DOHH2 (cell line): ENCODE measurements at regions not wholly inside any gene's neighbourhood (a gene's known extent, or its start where the extent isn't known, plus 50 kb on each side); places are given as distances from the start of the nearest gene placed in this dataset.

Source experiments
- H3F3A ChIP-seq: fragments of 200-600 bp; sonication (generic), shearing (Covaris generic); 2 replicates; pipeline ENCODE4 v1.6.0; 2016; ENCODE audit warnings: antibody characterized with exemption, mild to moderate bottlenecking; ENCODE audit not compliant: control insufficient read depth, insufficient read depth
- H3K27ac ChIP-seq: fragments of 200-600 bp; sonication (generic); 2 replicates; pipeline ENCODE4 v1.5.1; 2014; ENCODE audit warnings: low read depth, mild to moderate bottlenecking, low read length, moderate library complexity
- H3K27me3 ChIP-seq: fragments of 200-600 bp; sonication (generic); 2 replicates; pipeline ENCODE4 v1.6.1; 2014; ENCODE audit warnings: mild to moderate bottlenecking, low read length, mixed read lengths; ENCODE audit not compliant: control insufficient read depth
- H3K36me3 ChIP-seq: fragments of 200-600 bp; sonication (generic); 2 replicates; pipeline ENCODE4 v1.6.1; 2014; ENCODE audit warnings: mild to moderate bottlenecking, low read length, moderate library complexity, mixed read lengths; ENCODE audit not compliant: control insufficient read depth
- H3K4me1 ChIP-seq: fragments of 200-600 bp; sonication (generic); 2 replicates; pipeline ENCODE4 v1.6.1; 2014; ENCODE audit warnings: mild to moderate bottlenecking, low read length, mixed read lengths; ENCODE audit not compliant: control insufficient read depth
- H3K4me2 ChIP-seq: fragments of 200-600 bp; sonication (generic); 2 replicates; pipeline ENCODE4 v1.6.0; 2014; ENCODE audit warnings: mild to moderate bottlenecking, low read length, moderate library complexity
- H3K4me3 ChIP-seq: fragments of 200-600 bp; sonication (generic); 2 replicates; pipeline ENCODE4 v1.5.1; 2014; ENCODE audit warnings: mild to moderate bottlenecking, low read length, mixed read lengths
- H3K79me2 ChIP-seq: fragments of 200-600 bp; sonication (generic); 2 replicates; pipeline ENCODE4 v1.6.1; 2014; ENCODE audit warnings: mild to moderate bottlenecking, low read length, mixed read lengths; ENCODE audit not compliant: control insufficient read depth
- H3K9me2 ChIP-seq: fragments of 200-600 bp; sonication (generic); replicated peaks from 2 replicates; pipeline ENCODE4 v1.6.1; 2014; ENCODE audit warnings: mild to moderate bottlenecking, low read length, mixed read lengths; ENCODE audit not compliant: control insufficient read depth
- H3K9me3 ChIP-seq: fragments of 200-600 bp; sonication (generic); 2 replicates; pipeline ENCODE4 v1.6.1; 2014; ENCODE audit warnings: antibody characterized with exemption, low read length, mixed read lengths; ENCODE audit not compliant: control insufficient read depth, insufficient read depth
- H4K20me1 ChIP-seq: fragments of 200-600 bp; sonication (generic); 2 replicates; pipeline ENCODE4 v1.6.0; 2014; ENCODE audit warnings: low read depth, mild to moderate bottlenecking, antibody characterized with exemption, low read length, moderate library complexity; ENCODE audit not compliant: control insufficient read depth, insufficient read depth
- CTCF ChIP-seq: fragments of 200-600 bp; sonication (generic); IDR thresholded peaks from one replicate; pipeline ENCODE4 v1.5.1; 2014; ENCODE audit warnings: antibody characterized with exemption, mild to moderate bottlenecking, low read depth, low read length; ENCODE audit not compliant: poor library complexity, severe bottlenecking
- EZH2phosphoT487 ChIP-seq: fragments of 200-600 bp; sonication (generic); IDR thresholded peaks from 2 replicates; pipeline ENCODE4 v1.6.1; 2017; ENCODE audit warnings: borderline replicate concordance, mild to moderate bottlenecking, antibody characterized with exemption, low read length, moderate library complexity, mixed read lengths

- H3K27ac ChIP-seq, result no peak overlapping the region
- no peak overlapping the region for H3K4me3 ChIP-seq
- TF ChIP-seq CTCF (no peak), EZH2phosphoT487 (no peak)
- no peaks in the 10 kb centered on the region for H3K79me2 ChIP-seq
- H3K4me1 ChIP-seq, result no peaks in the 10 kb centered on the region
- no peak overlapping the region for H3K4me2 ChIP-seq
- no peaks in the 10 kb centered on the region for H3K27me3 ChIP-seq
- H3K9me3 ChIP-seq, result peaks cover 4% of the 10 kb centered on the region; the same call in 1 of the 2 replicates
- H3K9me2 ChIP-seq, result no peaks in the 10 kb centered on the region
- H3F3A ChIP-seq, result no peaks in the 10 kb centered on the region
- H4K20me1 ChIP-seq, result no peaks in the 10 kb centered on the region
- H3K36me3 ChIP-seq, result no peaks in the 10 kb centered on the region
Observed at GRCh38 chr5:10065428-10066000, 184.2 kb downstream of the ATPSCKMT start.

- Histone ChIP-seq H3K36me3 (no peaks in the 10 kb centered on the region), H3K79me2 (no peaks in the 10 kb centered on the region), H3K27me3 (no peaks in the 10 kb centered on the region), H3F3A (no peaks in the 10 kb centered on the region), H3K9me3 (peaks cover 4% of the 10 kb centered on the region; the same call in 1 of the 2 replicates), H3K9me2 (no peaks in the 10 kb centered on the region), H4K20me1 (no peaks in the 10 kb centered on the region), H3K27ac (no peak overlapping the region), H3K4me2 (no peak overlapping the region), H3K4me1 (no peaks in the 10 kb centered on the region), H3K4me3 (no peak overlapping the region)
- TF ChIP-seq EZH2phosphoT487, result no peak
- TF ChIP-seq CTCF, result no peak
Observed at GRCh38 chr5:10064546-10065195, 185.0 kb downstream of the ATPSCKMT start.

- Histone ChIP-seq H3F3A (no peaks in the 10 kb centered on the region), H3K79me2 (no peaks in the 10 kb centered on the region), H3K9me3 (peaks cover 4% of the 10 kb centered on the region; the same call in 1 of the 2 replicates), H3K4me3 (no peak overlapping the region), H4K20me1 (no peaks in the 10 kb centered on the region), H3K36me3 (no peaks in the 10 kb centered on the region), H3K27ac (no peak overlapping the region), H3K9me2 (no peaks in the 10 kb centered on the region), H3K27me3 (no peaks in the 10 kb centered on the region), H3K4me2 (no peak overlapping the region), H3K4me1 (no peaks in the 10 kb centered on the region)
- TF ChIP-seq CTCF (no peak), EZH2phosphoT487 (no peak)
Observed at GRCh38 chr5:10063997-10064396, 185.7 kb downstream of the ATPSCKMT start.
